HEK293 (cell line): ENCODE measurements at regions not wholly inside any gene's neighbourhood (a gene's known extent, or its start where the extent isn't known, plus 50 kb on each side); places are given as distances from the start of the nearest gene placed in this dataset.

ENCODE experiments used
- CTCF ChIP-seq: fragments of 450-650 bp; formaldehyde crosslinking; IDR thresholded peaks from 2 replicates; pipeline ENCODE4 v1.5.1; 2016; ENCODE audit warnings: missing biosample characterization, missing genetic modification characterization
- MZF1 ChIP-seq: fragments of 450-650 bp; formaldehyde crosslinking; IDR thresholded peaks from 2 replicates; pipeline ENCODE4 v1.5.1; 2017; ENCODE audit warnings: missing biosample characterization, missing genetic modification characterization, borderline replicate concordance
- PRDM6 ChIP-seq: fragments of 450-650 bp; formaldehyde crosslinking; IDR thresholded peaks from 2 replicates; pipeline ENCODE4 v1.5.1; 2017; ENCODE audit warnings: missing biosample characterization, missing genetic modification characterization
- TRIM28 ChIP-seq: IDR thresholded peaks from 2 replicates; pipeline ENCODE4 v1.6.1; 2011; ENCODE audit warnings: low read length, control low read depth, borderline replicate concordance
- YY1 ChIP-seq: fragments of 450-650 bp; formaldehyde crosslinking; IDR thresholded peaks from 2 replicates; pipeline ENCODE4 v1.5.1; 2018; ENCODE audit warnings: missing biosample characterization, missing genetic modification characterization
- ZBTB44 ChIP-seq: fragments of 450-650 bp; IDR thresholded peaks from 2 replicates; pipeline ENCODE4 v1.5.1; 2018; ENCODE audit warnings: missing biosample characterization, mild to moderate bottlenecking, missing genetic modification characterization
- ZBTB7A ChIP-seq: fragments of 450-650 bp; formaldehyde crosslinking; IDR thresholded peaks from 2 replicates; pipeline ENCODE4 v1.5.1; 2016; ENCODE audit warnings: low read depth, missing biosample characterization, missing genetic modification characterization
- ZNF280D ChIP-seq: fragments of 450-650 bp; formaldehyde crosslinking; IDR thresholded peaks from 2 replicates; pipeline ENCODE4 v1.5.1; 2016; ENCODE audit warnings: missing biosample characterization, missing genetic modification characterization
- ZNF350 ChIP-seq: fragments of 450-650 bp; formaldehyde crosslinking; IDR thresholded peaks from 2 replicates; pipeline ENCODE4 v1.5.0; 2017; ENCODE audit warnings: missing biosample characterization, mild to moderate bottlenecking, missing genetic modification characterization
- ZNF518A ChIP-seq: fragments of 450-650 bp; formaldehyde crosslinking; conservative IDR thresholded peaks from 2 replicates; pipeline ENCODE4 v1.5.1; 2016; ENCODE audit warnings: low read depth, missing biosample characterization, missing genetic modification characterization

- TF ChIP-seq MZF1 (tag by site-specific recombination), result no peak
- no peak for TF ChIP-seq CTCF
- no peak for TF ChIP-seq YY1 (tag by site-specific recombination)
- TF ChIP-seq ZBTB44 (tag by site-specific recombination), result no peak
- TF ChIP-seq ZNF280D (tag by site-specific recombination), result no peak
- no peak for TF ChIP-seq ZNF350 (tag by site-specific recombination)
- TF ChIP-seq ZBTB7A (tag by site-specific recombination), result no peak
- no peak for TF ChIP-seq PRDM6 (tag by site-specific recombination)
- no peak for TF ChIP-seq ZNF518A
- TF ChIP-seq TRIM28, result no peak
These were observed 170.9 kb downstream of the IRF8 start for GRCh38 chr16:86069736-86070298.
